GM06990 (cell line): ENCODE measurements at regions not wholly inside any gene's neighbourhood (a gene's known extent, or its start where the extent isn't known, plus 50 kb on each side); places are given as distances from the start of the nearest gene placed in this dataset.
"Not testable (repeated sequence)": the region's sequence is repeated elsewhere in the genome, so short reads cannot be mapped to it uniquely, and the experiment has no call there.

Experiments used
- DNase-seq: peaks from one replicate; pipeline ENCODE4 v3.0.0-alpha.2; 2011; ENCODE audit not compliant: insufficient read length; ENCODE audit errors: extremely low read depth
- H3K27me3 ChIP-seq: replicated peaks from 2 replicates; pipeline ENCODE4 v1.6.0; 2011; ENCODE audit warnings: low read length; ENCODE audit not compliant: control insufficient read depth, insufficient read depth
- H3K36me3 ChIP-seq: 2 replicates; pipeline ENCODE4 v1.5.1; 2011; ENCODE audit warnings: low read length; ENCODE audit not compliant: control insufficient read depth, insufficient read depth
- H3K4me3 ChIP-seq: replicated peaks from 2 replicates; pipeline ENCODE4 v1.5.1; 2011; ENCODE audit warnings: low read depth, mild to moderate bottlenecking, control low read depth, low read length
- CTCF ChIP-seq: IDR thresholded peaks from 2 replicates; pipeline ENCODE4 v1.5.1; 2011; ENCODE audit warnings: low read length, control low read depth, mild to moderate bottlenecking, inconsistent platforms; ENCODE audit not compliant: insufficient read depth, poor library complexity, severe bottlenecking

DNA sequence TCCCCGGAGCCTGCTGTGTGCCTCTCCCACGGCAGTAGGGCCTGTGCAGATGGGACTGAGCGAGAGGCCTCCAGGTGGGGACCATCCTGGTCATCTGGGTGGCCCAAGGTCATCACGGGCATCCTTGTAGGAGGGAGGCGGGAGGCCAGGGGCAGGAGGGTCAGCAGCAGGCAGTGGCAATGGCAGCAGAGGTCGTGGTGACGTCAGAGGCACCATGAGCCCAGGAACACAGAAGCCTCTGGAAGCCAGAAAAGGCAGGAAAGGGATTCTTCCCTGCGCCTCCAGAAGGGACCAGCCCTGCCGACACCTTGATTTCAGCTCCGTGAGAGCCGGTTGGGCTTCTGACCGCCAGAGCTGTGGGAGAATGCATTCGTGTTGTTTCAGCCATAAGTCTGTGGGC, 190.3 kb downstream of the BANP start:
- no peak for TF ChIP-seq CTCF
- Histone ChIP-seq H3K4me3 (no peak overlapping the region), H3K36me3 (no peaks in the 10 kb centered on the region), H3K27me3 (no peaks in the 10 kb centered on the region)
- no peak for DNase-seq

- H3K36me3 ChIP-seq, DNase-seq, H3K27me3 ChIP-seq: not testable (repeated sequence)
These were observed 191.1 kb downstream of the BANP start for GRCh38 chr16:88142056-88142935.

DNA sequence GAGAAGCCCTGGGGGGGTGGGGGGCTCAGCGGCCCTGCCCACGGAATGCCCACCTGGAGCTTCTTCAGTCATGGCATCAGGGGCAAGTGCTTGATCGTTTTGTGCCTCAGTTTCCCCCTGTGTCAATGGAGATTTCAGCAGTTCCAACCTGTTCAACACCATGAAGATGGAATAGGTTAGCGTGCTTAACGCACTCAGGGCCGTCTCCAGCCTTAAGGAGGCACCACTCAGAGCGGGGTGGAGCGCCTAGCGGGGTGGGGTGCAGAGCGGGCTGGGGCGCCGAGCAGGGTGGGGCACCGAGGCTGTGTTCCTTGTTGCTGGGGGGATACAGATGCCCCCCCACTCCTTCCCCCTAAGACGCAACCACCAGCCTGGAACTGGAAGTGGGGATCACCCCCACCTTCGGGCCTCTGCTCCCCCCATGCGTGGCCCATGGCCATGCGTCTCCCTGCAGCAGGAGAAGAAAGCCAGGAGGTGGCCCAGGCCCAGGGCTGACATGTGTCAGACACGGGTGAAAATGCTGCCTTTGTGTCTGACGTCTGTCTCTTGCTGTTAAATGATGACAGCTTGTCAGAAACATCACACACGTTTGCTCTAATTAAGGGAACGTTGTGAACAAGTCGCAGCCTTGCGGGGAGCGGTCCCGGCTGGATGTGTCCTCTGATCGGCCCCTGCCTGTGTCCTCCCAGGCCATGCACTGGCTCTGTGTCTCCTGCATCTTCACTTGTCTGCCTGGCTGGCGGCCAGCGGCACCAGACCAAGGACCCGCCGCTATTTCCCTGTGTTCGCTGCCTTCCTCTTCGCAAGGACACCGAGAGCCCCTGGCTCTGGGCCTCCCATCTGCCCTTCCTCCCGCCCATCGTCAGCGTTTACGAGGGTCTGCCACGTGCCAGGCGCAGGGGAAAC, 192.1 kb downstream of the BANP start:
- H3K36me3 ChIP-seq, DNase-seq, H3K27me3 ChIP-seq, H3K4me3 ChIP-seq: not testable (repeated sequence)

More at GRCh38 chr16:88142056-88142935, 191.1 kb downstream of the BANP start:
- not testable (repeated sequence) for H3K4me3 ChIP-seq

GRCh38 chr16:88144028-88144511, 192.8 kb downstream of the BANP start:
- Histone ChIP-seq H3K4me3 (no peak overlapping the region), H3K27me3 (no peaks in the 10 kb centered on the region), H3K36me3 (no peaks in the 10 kb centered on the region)
- no peak for DNase-seq
- no peak for TF ChIP-seq CTCF

DNA sequence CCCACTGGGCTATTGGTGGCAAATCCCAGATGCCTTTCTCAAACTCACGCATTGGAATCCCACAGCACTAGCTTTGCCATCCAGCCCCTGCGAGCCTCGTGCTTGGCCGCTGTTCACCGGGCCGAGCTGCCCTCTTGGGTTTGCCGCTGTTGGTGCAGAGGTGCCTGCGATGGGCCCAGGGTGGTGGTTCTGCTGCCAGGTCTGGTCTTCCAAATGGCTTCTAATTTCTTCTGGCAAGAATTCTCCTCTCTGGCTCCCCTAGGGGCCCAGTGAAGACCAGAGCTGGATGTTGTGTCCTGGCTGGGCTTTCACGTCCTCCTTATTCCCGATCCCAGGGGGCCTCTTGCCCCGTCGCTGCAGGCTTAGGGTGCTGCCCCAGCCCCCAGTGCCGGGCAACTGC, 194.1 kb downstream of the BANP start:
- not testable (repeated sequence) for H3K36me3 ChIP-seq, DNase-seq, H3K27me3 ChIP-seq, H3K4me3 ChIP-seq

- not testable (repeated sequence) for H3K4me3 ChIP-seq, DNase-seq, H3K27me3 ChIP-seq
These were observed 194.7 kb downstream of the BANP start for GRCh38 chr16:88145824-88146405.

DNA sequence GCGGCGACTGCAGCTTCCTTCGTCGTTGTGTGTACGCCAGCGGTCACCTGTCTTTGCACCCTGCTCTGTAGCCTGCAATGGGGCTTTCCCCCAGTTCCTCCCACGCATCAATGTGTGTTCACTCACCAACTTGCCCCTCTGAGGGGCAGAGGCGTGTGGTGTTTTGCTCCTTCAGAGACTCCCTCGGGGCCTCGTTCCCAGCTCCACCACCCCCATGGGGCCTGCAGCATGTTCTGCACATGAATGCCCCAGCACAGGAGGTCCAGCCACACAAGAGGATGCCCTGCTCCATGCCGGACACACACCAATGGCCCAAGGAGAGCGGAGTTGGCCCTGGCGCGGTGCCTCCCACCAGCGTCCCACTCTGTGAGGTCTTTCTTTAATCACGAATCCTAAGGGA, 196.8 kb downstream of the BANP start:
- not testable (repeated sequence) for DNase-seq, H3K36me3 ChIP-seq, H3K27me3 ChIP-seq, H3K4me3 ChIP-seq

More at GRCh38 chr16:88145824-88146405, 194.7 kb downstream of the BANP start:
- not testable (repeated sequence) for H3K36me3 ChIP-seq

DNA sequence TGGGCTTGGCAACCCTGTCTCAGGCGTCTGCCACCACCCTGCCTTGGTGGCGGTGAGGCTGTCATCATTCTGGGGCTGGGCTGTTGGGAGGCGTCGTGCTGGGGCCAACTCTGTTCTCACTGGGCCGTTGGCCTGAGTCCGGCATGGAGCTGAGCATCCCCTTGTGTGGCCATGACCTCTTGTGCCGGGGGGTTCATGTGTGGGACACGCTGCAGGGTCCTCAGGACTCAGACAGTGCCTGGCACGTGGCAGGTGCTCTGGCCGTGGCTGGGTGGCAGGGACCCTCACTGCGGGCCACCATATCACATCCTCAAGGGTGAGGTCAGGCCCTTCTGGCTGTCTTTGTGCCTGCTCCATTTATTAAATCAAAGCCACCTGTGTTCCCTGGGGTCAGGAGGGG, 197.4 kb downstream of the BANP start:
- H3K27me3 ChIP-seq, H3K36me3 ChIP-seq, H3K4me3 ChIP-seq, DNase-seq: not testable (repeated sequence)

GRCh38 chr16:88149158-88149603, 197.9 kb downstream of the BANP start:
- DNase-seq, H3K4me3 ChIP-seq, H3K27me3 ChIP-seq, H3K36me3 ChIP-seq: not testable (repeated sequence)

GRCh38 chr16:88149663-88150062, 198.4 kb downstream of the BANP start:
- H3K27me3 ChIP-seq, H3K36me3 ChIP-seq, H3K4me3 ChIP-seq, DNase-seq: not testable (repeated sequence)

- H3K36me3 ChIP-seq, DNase-seq, H3K27me3 ChIP-seq, H3K4me3 ChIP-seq: not testable (repeated sequence)
These were observed 199.4 kb downstream of the BANP start for GRCh38 chr16:88150456-88151128.
